Germinal center (tissue), 1 donor: ENCODE measurements at regions not wholly inside any gene's neighbourhood (a gene's known extent, or its start where the extent isn't known, plus 50 kb on each side); places are given as distances from the start of the nearest gene placed in this dataset.

ENCODE experiments used
- DNase-seq: peaks from one replicate; pipeline ENCODE4 v3.0.0; 2012; ENCODE audit warnings: mixed read lengths, low spot score

GRCh38 chr16:74094962-74095361, 201.7 kb upstream of the PSMD7 start:
- DNase-seq, result no peak

- DNase-seq, result no peak
These were observed 202.1 kb upstream of the PSMD7 start for GRCh38 chr16:74094514-74094913.

- DNase-seq, result no peak
These were observed 204.3 kb upstream of the PSMD7 start for GRCh38 chr16:74092336-74092735.

GRCh38 chr16:74090871-74091270, 205.7 kb upstream of the PSMD7 start:
- DNase-seq, result no peak

GRCh38 chr16:74083541-74083940, 213.1 kb upstream of the PSMD7 start:
- DNase-seq, result no peak

- DNase-seq, result no peak
These were observed 216.3 kb upstream of the PSMD7 start for GRCh38 chr16:74080311-74080710.

- no peak for DNase-seq
These were observed 217.4 kb upstream of the PSMD7 start for GRCh38 chr16:74079232-74079586.

GRCh38 chr16:74078511-74079231, 217.9 kb upstream of the PSMD7 start:
- no peak for DNase-seq

- DNase-seq, result no peak
These were observed 220.0 kb upstream of the PSMD7 start for GRCh38 chr16:74076568-74076967.

GRCh38 chr16:74075393-74075792, 221.2 kb upstream of the PSMD7 start:
- no peak for DNase-seq

GRCh38 chr16:74073456-74073855, 223.2 kb upstream of the PSMD7 start:
- DNase-seq, result no peak

GRCh38 chr16:74071996-74072535, 224.5 kb upstream of the PSMD7 start:
- no peak for DNase-seq

- no peak for DNase-seq
These were observed 226.4 kb upstream of the PSMD7 start for GRCh38 chr16:74070237-74070636.

GRCh38 chr16:74064120-74064735, 232.4 kb upstream of the PSMD7 start:
- DNase-seq, result no peak

GRCh38 chr16:74053826-74054225, 242.8 kb upstream of the PSMD7 start:
- DNase-seq, result no peak

- DNase-seq, result no peak
These were observed 243.3 kb upstream of the PSMD7 start for GRCh38 chr16:74053312-74053711.

- DNase-seq, result no peak
These were observed 244.6 kb upstream of the PSMD7 start for GRCh38 chr16:74052016-74052415.

GRCh38 chr16:74049027-74049426, 247.6 kb upstream of the PSMD7 start:
- no peak for DNase-seq

GRCh38 chr16:74046524-74046923, 250.1 kb upstream of the PSMD7 start:
- DNase-seq, result no peak

- DNase-seq, result no peak
These were observed 251.1 kb upstream of the PSMD7 start for GRCh38 chr16:74045513-74045912.

GRCh38 chr16:74035816-74036215, 260.8 kb upstream of the PSMD7 start:
- no peak for DNase-seq

GRCh38 chr16:74034862-74035261, 261.8 kb upstream of the PSMD7 start:
- DNase-seq, result no peak

- no peak for DNase-seq
These were observed 262.4 kb upstream of the PSMD7 start for GRCh38 chr16:74034200-74034599.
